AG04450 (cell line): ENCODE measurements at regions not wholly inside any gene's neighbourhood (a gene's known extent, or its start where the extent isn't known, plus 50 kb on each side); places are given as distances from the start of the nearest gene placed in this dataset.

ENCODE experiments used
- CTCF ChIA-PET: fragments of 300-600, 350-600 bp; formaldehyde crosslinking; extraction: SDS; loops from one replicate; lab custom pipeline; 2022; ENCODE audit warnings: antibody characterized with exemption, inconsistent platforms; lab: Charles Lee
- POLR2A ChIA-PET: fragments of 350-600 bp; formaldehyde crosslinking; extraction: SDS; loops from one replicate; lab custom pipeline; 2021; ENCODE audit warnings: antibody characterized with exemption, inconsistent platforms; lab: Yijun Ruan, JAX
- DNase-seq: peaks from one replicate; pipeline ENCODE4 v3.0.0-alpha.2; 2011; ENCODE audit warnings: low read depth, low spot score
- H3K27ac ChIP-seq: one replicate; pipeline ENCODE4 v1.5.1; 2012; ENCODE audit warnings: low read depth, low read length, control low read depth
- H3K27me3 ChIP-seq: one replicate; pipeline ENCODE4 v1.6.0; 2012; ENCODE audit warnings: low read length; ENCODE audit not compliant: control insufficient read depth, insufficient read depth
- H3K4me3 ChIP-seq: 2 replicates; pipeline ENCODE4 v1.5.1; 2011; ENCODE audit warnings: mild to moderate bottlenecking, low read depth, low read length, control low read depth
- H3K9me3 ChIP-seq: 2 replicates; pipeline ENCODE4 v1.5.1; 2012; ENCODE audit warnings: low read length; ENCODE audit not compliant: control insufficient read depth, insufficient read depth
- CTCF ChIP-seq: IDR thresholded peaks from 2 replicates; pipeline ENCODE4 v1.5.1; 2011; ENCODE audit warnings: low read depth, low read length, control low read depth, inconsistent platforms

GRCh38 chr1:195876792-195877191, 731.4 kb downstream of the KCNT2 start:
- ChIA-PET POLR2A (no interaction called here), CTCF (no interaction called here)
- Histone ChIP-seq H3K27ac (no peak overlapping the region), H3K9me3 (no peaks in the 10 kb centered on the region), H3K27me3 (no peaks in the 10 kb centered on the region), H3K4me3 (no peak overlapping the region)
- DNase-seq = no peak
- TF ChIP-seq CTCF = no peak

- TF ChIP-seq CTCF = no peak
- Histone ChIP-seq H3K4me3 (no peak overlapping the region), H3K27me3 (no peaks in the 10 kb centered on the region), H3K9me3 (no peaks in the 10 kb centered on the region), H3K27ac (no peak overlapping the region)
- ChIA-PET POLR2A (no interaction called here), CTCF (no interaction called here)
- no peak for DNase-seq
Measured at GRCh38 chr1:195872376-195872775, 735.9 kb downstream of the KCNT2 start.

- CTCF ChIA-PET = no interaction called here
- no peak for TF ChIP-seq CTCF
- POLR2A ChIA-PET = no interaction called here
- no peak for DNase-seq
- Histone ChIP-seq H3K27ac (no peak overlapping the region), H3K9me3 (no peaks in the 10 kb centered on the region), H3K27me3 (no peaks in the 10 kb centered on the region), H3K4me3 (no peak overlapping the region)
Measured at GRCh38 chr1:195867638-195868037, 740.6 kb downstream of the KCNT2 start.

- Histone ChIP-seq H3K4me3 (no peak overlapping the region), H3K27me3 (no peaks in the 10 kb centered on the region), H3K27ac (no peak overlapping the region), H3K9me3 (no peaks in the 10 kb centered on the region)
- ChIA-PET POLR2A (no interaction called here), CTCF (no interaction called here)
- DNase-seq = no peak
- no peak for TF ChIP-seq CTCF
Measured at GRCh38 chr1:195866781-195867222, 741.4 kb downstream of the KCNT2 start.

- no peaks in the 10 kb centered on the region for H3K9me3 ChIP-seq
- ChIA-PET CTCF (no interaction called here), POLR2A (no interaction called here)
- no peak overlapping the region for H3K27ac ChIP-seq
- no peak for DNase-seq
- H3K4me3 ChIP-seq = no peak overlapping the region
- TF ChIP-seq CTCF = no peak
- H3K27me3 ChIP-seq = no peaks in the 10 kb centered on the region
Measured at GRCh38 chr1:195866091-195866780, 742.0 kb downstream of the KCNT2 start.
